Right atrium auricular region (tissue), 2 donors: ENCODE measurements at regions not wholly inside any gene's neighbourhood (a gene's known extent, or its start where the extent isn't known, plus 50 kb on each side); places are given as distances from the start of the nearest gene placed in this dataset.

Experiments used
- DNase-seq: peaks from one replicate; pipeline ENCODE4 v3.0.0-alpha.2; 2019; ENCODE audit warnings: low spot score
- H3K27ac ChIP-seq, 2 donors: fragments of 200-600 bp; sonication (generic); 1 replicate in 1 of 2; 2 replicates in 1 of 2; pipeline ENCODE4 v1.5.1; 2016 to 2019
- H3K27me3 ChIP-seq, 2 donors: fragments of 200-600 bp; sonication (generic); one replicate each; pipeline versions ENCODE4 v1.5.1 to v1.6.0; 2017 to 2019
- H3K36me3 ChIP-seq: fragments of 200-600 bp; sonication (generic); one replicate; pipeline ENCODE4 v1.5.1; 2016
- H3K4me1 ChIP-seq, 2 donors: fragments of 200-600 bp; sonication (generic); one replicate each; pipeline versions ENCODE4 v1.5.1 to v1.6.0; 2017 to 2019
- H3K4me3 ChIP-seq, 2 donors: fragments of 200-600 bp; sonication (generic); 1 replicate in 1 of 2; 2 replicates in 1 of 2; pipeline ENCODE4 v1.5.1; 2017 to 2019; ENCODE audit warnings: mild to moderate bottlenecking in 1 of 2, moderate library complexity in 1 of 2
- H3K9me3 ChIP-seq, 2 donors: fragments of 200-600 bp; sonication (generic); one replicate each; pipeline ENCODE4 v1.5.1; 2019
- CTCF ChIP-seq, 2 donors: fragments of 200-600 bp; sonication (generic); IDR thresholded peaks; one replicate each; pipeline ENCODE4 v1.5.1; 2019; ENCODE audit warnings: antibody characterized with exemption in 2 of 2

GRCh38 chr12:77504466-77504865, 326.2 kb upstream of the NAV3 start:
- DNase-seq: no peak
- no peak for TF ChIP-seq CTCF (IDR thresholded peaks at IDR 0.05)
- no peak overlapping the region for H3K4me3 ChIP-seq
- no peaks in the 10 kb centered on the region for H3K9me3 ChIP-seq
- H3K27me3 ChIP-seq: no peaks in the 10 kb centered on the region
- H3K4me1 ChIP-seq: no peaks in the 10 kb centered on the region
- H3K36me3 ChIP-seq: no peaks in the 10 kb centered on the region
- no peak overlapping the region for H3K27ac ChIP-seq

- no peak overlapping the region for H3K27ac ChIP-seq
- TF ChIP-seq CTCF (IDR thresholded peaks at IDR 0.05): no peak
- H3K9me3 ChIP-seq: no peaks in the 10 kb centered on the region
- H3K4me3 ChIP-seq: no peak overlapping the region
- H3K36me3 ChIP-seq: no peaks in the 10 kb centered on the region
- H3K27me3 ChIP-seq: no peaks in the 10 kb centered on the region
- H3K4me1 ChIP-seq: no peaks in the 10 kb centered on the region
- DNase-seq: no peak
These were observed 330.6 kb upstream of the NAV3 start for GRCh38 chr12:77500089-77500488.

GRCh38 chr12:77497647-77498046, 333.0 kb upstream of the NAV3 start:
- H3K4me1 ChIP-seq: no peaks in the 10 kb centered on the region
- DNase-seq: no peak
- no peaks in the 10 kb centered on the region for H3K9me3 ChIP-seq
- H3K36me3 ChIP-seq: no peaks in the 10 kb centered on the region
- H3K27ac ChIP-seq: no peak overlapping the region
- no peak for TF ChIP-seq CTCF (IDR thresholded peaks at IDR 0.05)
- no peaks in the 10 kb centered on the region for H3K27me3 ChIP-seq
- H3K4me3 ChIP-seq: no peak overlapping the region

GRCh38 chr12:77496714-77497113, 334.0 kb upstream of the NAV3 start:
- no peaks in the 10 kb centered on the region for H3K36me3 ChIP-seq

GRCh38 chr12:77494296-77494695, 336.4 kb upstream of the NAV3 start:
- Histone ChIP-seq H3K36me3 (no peaks in the 10 kb centered on the region), H3K9me3 (no peaks in the 10 kb centered on the region), H3K27me3 (no peaks in the 10 kb centered on the region), H3K4me3 (no peak overlapping the region), H3K4me1 (no peaks in the 10 kb centered on the region), H3K27ac (no peak overlapping the region)
- TF ChIP-seq CTCF (IDR thresholded peaks at IDR 0.05): no peak
- no peak for DNase-seq

More at GRCh38 chr12:77496714-77497113, 334.0 kb upstream of the NAV3 start:
- H3K27me3 ChIP-seq: no peaks in the 10 kb centered on the region
- no peak overlapping the region for H3K4me3 ChIP-seq
- no peak for TF ChIP-seq CTCF (IDR thresholded peaks at IDR 0.05)
- no peak for DNase-seq
- no peaks in the 10 kb centered on the region for H3K9me3 ChIP-seq
- no peaks in the 10 kb centered on the region for H3K4me1 ChIP-seq
- no peak overlapping the region for H3K27ac ChIP-seq

- no peak overlapping the region for H3K27ac ChIP-seq
- no peak for TF ChIP-seq CTCF (IDR thresholded peaks at IDR 0.05)
- H3K36me3 ChIP-seq: no peaks in the 10 kb centered on the region
- H3K4me1 ChIP-seq: no peaks in the 10 kb centered on the region
- H3K4me3 ChIP-seq: no peak overlapping the region
- DNase-seq: no peak
- no peaks in the 10 kb centered on the region for H3K27me3 ChIP-seq
- H3K9me3 ChIP-seq: no peaks in the 10 kb centered on the region
These were observed 337.2 kb upstream of the NAV3 start for GRCh38 chr12:77493302-77494168.
